T-helper 2 cell treated with Interferon-gamma antibody and Interleukin-4, amounts not matched to agents 100 ng/mL and 5 ng/mL, for 36 hours (primary cell): ENCODE measurements at regions not wholly inside any gene's neighbourhood (a gene's known extent, or its start where the extent isn't known, plus 50 kb on each side); places are given as distances from the start of the nearest gene placed in this dataset.

ENCODE experiments used
- intact Hi-C: fragments of 100-400 bp; cut with micrococcal nuclease; formaldehyde crosslinking; loops from one replicate; pipeline ENCODE4 v1.15.1; 2023

GRCh38 chr2:187274146-187274545, 173.9 kb downstream of the CALCRL start:
- intact Hi-C loops = no loop called here

GRCh38 chr2:187272255-187272654, 175.8 kb downstream of the CALCRL start:
- intact Hi-C loops = no loop called here

GRCh38 chr2:187271825-187272224, 176.2 kb downstream of the CALCRL start:
- intact Hi-C loops = no loop called here

- intact Hi-C loops = no loop called here
Observed at GRCh38 chr2:187266645-187267044, 181.4 kb downstream of the CALCRL start.

DNA sequence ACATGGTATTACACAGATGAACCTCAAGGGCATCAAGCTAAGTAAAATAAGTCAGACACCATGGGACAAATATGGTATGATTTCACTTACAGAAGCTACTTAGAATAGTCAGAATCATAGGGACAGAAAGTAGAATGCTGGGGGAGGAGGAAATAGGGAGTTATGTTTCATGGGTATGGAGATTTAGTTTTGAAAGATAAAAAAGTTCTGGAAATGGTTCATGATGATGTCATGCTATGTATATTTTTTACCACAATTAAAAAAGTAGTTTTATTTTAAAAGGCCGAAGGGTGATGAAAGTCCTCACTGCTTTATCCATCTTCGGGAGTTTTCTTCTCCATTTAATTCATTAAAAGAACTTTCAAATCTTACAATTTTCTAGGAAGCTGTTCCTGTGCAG, 181.9 kb downstream of the CALCRL start:
- intact Hi-C loops = no loop called here

DNA sequence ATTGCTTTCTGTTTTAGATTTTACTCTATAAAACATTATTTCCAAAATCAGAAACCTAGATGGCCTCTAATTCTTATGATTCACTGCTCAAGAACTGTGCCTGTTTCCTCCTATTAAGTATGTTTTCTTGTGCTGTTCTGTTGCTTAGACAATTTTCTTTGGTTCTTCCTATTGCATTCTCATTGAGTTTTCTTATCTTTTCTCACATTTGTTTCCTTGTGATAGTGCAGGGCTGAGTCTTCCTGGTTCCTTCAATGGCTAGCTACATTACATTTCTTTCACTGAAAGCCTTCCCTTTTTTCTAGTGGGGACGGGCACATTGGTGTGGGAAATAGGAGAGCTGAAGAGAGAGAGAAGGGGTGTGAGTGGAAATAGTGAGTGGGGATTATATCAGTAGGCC, 183.4 kb downstream of the CALCRL start:
- intact Hi-C loops = no loop called here

DNA sequence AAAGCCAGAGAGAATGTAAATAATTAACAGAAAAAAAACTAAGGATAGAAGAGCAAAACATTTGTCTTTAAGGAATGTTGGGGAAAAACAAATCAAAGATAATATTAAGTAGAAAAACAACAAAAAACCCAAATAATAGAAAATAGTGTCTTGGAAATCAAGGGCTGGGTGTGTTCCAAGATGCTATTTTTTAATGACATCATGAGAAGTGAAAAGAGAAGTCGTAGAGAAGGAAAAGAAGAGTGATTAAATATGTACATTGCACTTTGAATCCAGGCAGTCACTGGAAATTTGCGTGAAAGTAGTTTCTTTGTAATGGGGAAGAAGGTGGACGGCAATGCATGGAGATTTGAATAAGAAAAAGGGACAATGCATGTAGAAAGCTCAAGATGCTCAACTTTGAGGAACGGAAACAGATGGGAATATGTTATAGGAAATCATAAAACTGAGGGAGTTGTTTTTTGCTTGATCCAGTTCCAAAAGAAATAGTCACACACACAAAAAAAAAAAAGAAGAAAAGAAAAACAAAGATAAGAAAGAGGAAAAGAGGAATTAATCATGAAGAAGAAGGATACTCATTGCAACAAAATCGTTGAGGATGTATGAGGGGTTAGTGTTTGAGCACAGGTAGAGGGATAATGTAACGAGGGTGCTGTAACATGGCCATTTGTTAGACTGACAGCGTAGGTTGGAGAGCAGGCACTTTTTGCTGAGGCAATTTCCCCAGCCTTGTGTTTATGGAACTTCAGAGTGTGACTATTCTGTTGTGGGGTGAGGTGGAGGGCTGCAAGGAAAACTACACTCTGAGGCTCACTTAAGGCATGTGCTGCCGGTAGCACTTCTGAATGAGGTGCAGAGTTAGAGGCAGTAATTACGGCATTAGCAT, 184.1 kb downstream of the CALCRL start:
- intact Hi-C loops = no loop called here

DNA sequence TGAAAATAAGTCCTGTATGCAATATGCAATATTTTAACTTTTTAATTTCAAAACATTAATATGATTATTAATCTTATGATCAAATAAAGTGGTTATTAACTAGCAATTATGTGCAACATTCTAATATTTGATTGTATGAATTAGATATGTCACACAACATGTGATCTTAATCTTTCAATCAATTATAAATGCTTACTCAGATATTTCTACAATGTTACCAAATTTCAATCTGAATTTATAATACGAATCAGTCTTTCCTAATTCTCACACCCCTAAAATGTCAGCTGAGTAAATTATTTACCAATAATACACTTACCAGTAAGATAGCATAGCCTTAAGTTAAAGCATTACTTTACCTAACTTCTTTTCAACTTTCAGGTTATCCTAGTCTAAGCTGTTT, 186.3 kb downstream of the CALCRL start:
- intact Hi-C loops = no loop called here

- intact Hi-C loops = no loop called here
Observed at GRCh38 chr2:187252063-187252462, 196.0 kb downstream of the CALCRL start.

- intact Hi-C loops = no loop called here
Observed at GRCh38 chr2:187250137-187250536, 197.9 kb downstream of the CALCRL start.

DNA sequence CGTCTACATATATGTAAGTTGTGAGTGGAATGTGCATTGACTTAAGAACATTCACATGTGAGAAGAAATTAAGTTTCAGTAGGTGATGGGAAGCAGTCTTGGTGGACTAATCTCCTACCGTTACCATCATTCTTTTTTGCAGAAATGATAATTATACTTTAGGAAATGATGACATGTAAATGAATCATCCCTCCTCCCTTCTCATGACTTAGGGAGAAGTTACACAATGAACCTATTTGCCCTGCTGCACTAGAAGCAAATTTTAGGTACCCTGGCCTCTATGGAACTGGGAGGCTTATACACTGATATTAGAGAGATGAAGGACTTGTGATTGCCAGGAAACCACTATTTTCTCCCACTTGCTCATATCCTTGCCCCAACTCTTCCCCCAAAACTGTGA, 214.2 kb downstream of the CALCRL start:
- intact Hi-C loops = no loop called here

DNA sequence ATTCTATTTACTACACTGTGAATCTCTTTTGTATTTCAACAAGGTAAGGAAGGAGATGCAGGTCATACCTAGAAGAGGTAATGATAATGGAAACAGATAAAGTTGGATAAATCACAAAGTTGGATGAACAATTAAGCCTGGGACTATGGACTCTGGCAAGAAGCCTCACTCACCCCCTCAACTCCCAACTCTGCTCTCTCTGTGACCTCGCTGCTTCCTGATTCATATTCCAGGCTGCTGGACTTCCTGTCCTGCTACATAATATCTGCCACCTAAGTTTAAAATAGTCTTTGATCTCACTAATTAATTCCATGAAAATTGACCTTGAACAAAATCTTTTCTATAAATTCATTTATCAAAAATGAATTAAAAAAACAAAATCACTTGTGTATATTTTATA, 215.3 kb downstream of the CALCRL start:
- intact Hi-C loops = no loop called here

DNA sequence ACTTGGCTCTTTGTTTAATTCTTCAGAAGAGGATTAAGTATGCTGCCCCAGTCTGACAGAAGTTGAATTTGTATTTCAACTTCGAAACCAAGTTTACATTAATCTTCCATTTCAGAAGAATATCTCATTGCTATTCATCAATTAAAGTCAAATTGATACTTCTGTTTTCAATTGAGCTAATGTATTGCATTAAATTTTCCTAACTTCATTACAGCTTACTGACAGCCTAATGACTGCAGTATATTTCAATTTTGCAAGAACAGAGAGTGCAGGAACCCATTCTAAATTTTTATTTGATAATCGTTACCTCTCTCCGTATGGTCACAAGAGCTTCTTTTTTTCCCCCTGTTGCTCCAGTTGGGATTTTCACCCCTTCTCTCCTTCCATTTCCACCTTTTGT, 218.0 kb downstream of the CALCRL start:
- intact Hi-C loops = no loop called here

DNA sequence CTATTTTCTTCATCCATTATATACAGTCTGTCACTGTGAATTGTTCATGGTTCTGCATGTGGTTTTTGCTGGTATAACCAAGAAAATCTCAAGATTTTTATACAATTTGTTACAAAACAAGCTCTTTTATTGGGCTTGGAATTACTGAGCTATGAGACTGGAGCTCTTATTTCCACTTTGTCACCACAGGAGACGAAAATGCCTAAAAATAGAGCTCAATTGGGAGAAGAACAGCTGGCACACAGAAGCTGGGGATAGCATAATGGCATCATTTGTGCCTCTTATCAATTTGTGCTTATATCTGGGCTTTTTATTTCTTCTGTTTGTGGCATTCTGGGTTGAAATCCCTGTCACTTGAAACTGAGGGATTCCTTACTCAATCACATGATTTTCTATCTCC, 219.1 kb downstream of the CALCRL start:
- intact Hi-C loops = no loop called here

- intact Hi-C loops = no loop called here
Observed at GRCh38 chr2:187224989-187225388, 223.1 kb downstream of the CALCRL start.

- intact Hi-C loops = no loop called here
Observed at GRCh38 chr2:187220071-187220470, 228.0 kb downstream of the CALCRL start.

GRCh38 chr2:187215532-187216240, 232.4 kb downstream of the CALCRL start:
- intact Hi-C loops = no loop called here

- intact Hi-C loops = no loop called here
Observed at GRCh38 chr2:187214306-187214705, 233.7 kb downstream of the CALCRL start.

DNA sequence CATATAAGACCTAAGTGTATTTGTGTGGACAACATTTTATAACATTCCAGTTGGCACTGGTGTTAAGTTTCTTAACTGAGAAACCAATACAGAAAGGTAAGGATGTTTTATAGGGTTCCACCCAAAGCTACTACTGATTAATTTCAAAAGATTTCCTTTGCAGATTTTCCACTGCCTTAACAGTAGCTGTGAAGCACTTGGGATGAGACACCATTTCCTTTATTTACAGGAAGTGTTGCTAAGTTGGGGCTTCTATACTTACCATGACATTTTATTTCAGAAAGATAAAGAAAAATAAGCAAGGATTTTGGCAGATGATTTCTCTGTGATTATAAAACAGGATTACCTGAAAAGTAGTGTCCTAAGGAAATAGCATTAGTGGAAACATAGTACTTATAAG, 234.3 kb downstream of the CALCRL start:
- intact Hi-C loops = no loop called here

DNA sequence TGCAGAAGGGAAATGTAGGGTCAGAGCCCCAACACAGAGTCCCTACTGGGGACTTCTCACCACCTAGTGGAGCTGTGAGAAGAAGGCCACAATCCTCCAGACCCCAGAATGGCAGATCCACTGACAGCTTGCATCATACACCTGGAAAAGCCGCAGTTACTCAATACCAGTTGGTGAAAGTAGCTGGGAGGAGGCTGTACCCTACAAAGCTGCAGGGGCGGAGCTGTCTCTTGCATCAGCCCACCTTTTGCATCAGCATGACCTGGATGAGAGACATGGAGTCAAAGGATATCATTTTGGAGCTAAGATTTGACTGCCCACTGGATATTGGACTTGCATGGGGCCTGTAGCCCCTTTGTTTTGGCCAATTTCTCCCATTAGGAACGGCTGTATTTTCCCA, 237.3 kb downstream of the CALCRL start:
- intact Hi-C loops = no loop called here

- intact Hi-C loops = no loop called here
Observed at GRCh38 chr2:187208199-187208785, 239.8 kb downstream of the CALCRL start.

GRCh38 chr2:187207126-187207525, 240.9 kb downstream of the CALCRL start:
- intact Hi-C loops = no loop called here
